Testis (tissue), 2 donors: ENCODE measurements at regions not wholly inside any gene's neighbourhood (a gene's known extent, or its start where the extent isn't known, plus 50 kb on each side); places are given as distances from the start of the nearest gene placed in this dataset.

Source experiments
- DNase-seq: peaks from one replicate; pipeline ENCODE4 v3.0.0-alpha.2; 2019
- H3K27ac ChIP-seq, 2 donors: fragments of 200-600 bp; sonication (generic); one replicate each; pipeline ENCODE4 v1.5.1; 2019
- H3K27me3 ChIP-seq: fragments of 200-600 bp; sonication (generic); one replicate; pipeline ENCODE4 v1.5.1; 2019
- H3K36me3 ChIP-seq: fragments of 200-600 bp; sonication (generic); one replicate; pipeline ENCODE4 v1.5.1; 2017; ENCODE audit warnings: low read depth; ENCODE audit errors: missing control alignments
- H3K4me1 ChIP-seq: fragments of 200-600 bp; sonication (generic); one replicate; pipeline ENCODE4 v1.5.1; 2019
- H3K4me3 ChIP-seq, 2 donors: fragments of 200-600 bp; sonication (generic); one replicate each; pipeline ENCODE4 v1.5.1; 2017 to 2019
- H3K9me3 ChIP-seq: fragments of 200-600 bp; sonication (generic); one replicate; pipeline ENCODE4 v1.5.1; 2017
- CTCF ChIP-seq, 3 experiments: fragments of 450-650 bp in 2 of 3; fragments of 200-600 bp in 1 of 3; sonication (generic) in 1 of 3; IDR thresholded peaks; one replicate each; pipeline ENCODE4 v1.5.1; 2016 to 2019; ENCODE audit warnings: antibody characterized with exemption in 3 of 3, mild to moderate bottlenecking in 2 of 3, moderate library complexity in 1 of 3
- POLR2A ChIP-seq: fragments of 450-650 bp; IDR thresholded peaks from one replicate; pipeline ENCODE4 v1.6.1; 2017; ENCODE audit warnings: antibody characterized with exemption, mild to moderate bottlenecking, moderate library complexity
- WGBS, 2 donors: methylation state at CpG; one replicate each; pipeline ENCODE4 v1.1.5; 2018; 5-methylcytosine and 5-hydroxymethylcytosine counted together
- intact Hi-C: fragments of 100-400 bp; cut with DNase I; formaldehyde crosslinking; loops from one replicate; pipeline ENCODE4 v1.15.1; 2023; ENCODE audit warnings: low total_unique reads

- whole genome bisulfite sequencing, 2 donors: 36 to 44% methylated on average over 11 of the region's 11 CpGs
- Histone ChIP-seq H3K27me3 (no peaks in the 10 kb centered on the region), H3K27ac (peak overlapping the region; percentile 75 to 83), H3K4me3 (no peak overlapping the region), H3K36me3 (no peaks in the 10 kb centered on the region), H3K4me1 (peaks cover 26% of the 10 kb centered on the region), H3K9me3 (no peaks in the 10 kb centered on the region)
- peak; percentile 75 for DNase-seq
- TF ChIP-seq POLR2A (no peak), CTCF (IDR thresholded peaks at IDR 0.05) (no peak)
- intact Hi-C loops: no loop called here
Observed at GRCh38 chr12:68420225-68421010, 88.3 kb upstream of the MDM1 start.

- Histone ChIP-seq H3K36me3 (no peaks in the 10 kb centered on the region), H3K9me3 (no peaks in the 10 kb centered on the region), H3K27me3 (no peaks in the 10 kb centered on the region), H3K4me3 (no peak overlapping the region), H3K27ac (peak overlapping the region in 1 of 2 donors; percentile 83), H3K4me1 (peaks cover 26% of the 10 kb centered on the region)
- intact Hi-C loops: no loop called here
- no peak for DNase-seq
- 38 to 46% methylated on average over 3 of the region's 3 CpGs for WGBS, 2 donors
- TF ChIP-seq CTCF (IDR thresholded peaks at IDR 0.05): no peak
- TF ChIP-seq POLR2A: no peak
Observed at GRCh38 chr12:68422159-68422558, 90.0 kb upstream of the MDM1 start.

GRCh38 chr12:68422956-68423574, 90.9 kb upstream of the MDM1 start:
- TF ChIP-seq CTCF (IDR thresholded peaks at IDR 0.05) (no peak), POLR2A (no peak)
- Histone ChIP-seq H3K4me1 (peaks cover 26% of the 10 kb centered on the region), H3K36me3 (no peaks in the 10 kb centered on the region), H3K27me3 (no peaks in the 10 kb centered on the region), H3K9me3 (no peaks in the 10 kb centered on the region), H3K4me3 (no peak overlapping the region), H3K27ac (no peak overlapping the region)
- intact Hi-C loops: no loop called here
- WGBS, 2 donors: 77 to 79% methylated on average over 7 of the region's 7 CpGs
- no peak for DNase-seq

- no peak for DNase-seq
- H3K9me3 ChIP-seq: no peaks in the 10 kb centered on the region
- 78 to 79% methylated on average over 2 of the region's 2 CpGs for WGBS, 2 donors
- H3K27me3 ChIP-seq: no peaks in the 10 kb centered on the region
- no peak overlapping the region for H3K27ac ChIP-seq
- no peak overlapping the region for H3K4me3 ChIP-seq
- no peaks in the 10 kb centered on the region for H3K36me3 ChIP-seq
- H3K4me1 ChIP-seq: peaks cover 14% of the 10 kb centered on the region
- intact Hi-C loops: no loop called here
- no peak for TF ChIP-seq POLR2A
Observed at GRCh38 chr12:68425998-68426397, 93.8 kb upstream of the MDM1 start.

GRCh38 chr12:68428211-68428610, 96.0 kb upstream of the MDM1 start:
- no peak overlapping the region for H3K27ac ChIP-seq
- TF ChIP-seq CTCF (IDR thresholded peaks at IDR 0.05) (no peak), POLR2A (no peak)
- WGBS, 2 donors: 90 to 97% methylated on average over 4 of the region's 4 CpGs
- intact Hi-C loops: no loop called here
- H3K4me3 ChIP-seq: no peak overlapping the region
- H3K27me3 ChIP-seq: no peaks in the 10 kb centered on the region
- H3K9me3 ChIP-seq: no peaks in the 10 kb centered on the region
- H3K4me1 ChIP-seq: no peaks in the 10 kb centered on the region
- no peak for DNase-seq
- H3K36me3 ChIP-seq: no peaks in the 10 kb centered on the region
